MM.1S (cell line): ENCODE measurements at regions not wholly inside any gene's neighbourhood (a gene's known extent, or its start where the extent isn't known, plus 50 kb on each side); places are given as distances from the start of the nearest gene placed in this dataset.

Source experiments
- EZH2 ChIP-seq: fragments of 300-600 bp; sonication (generic); optimal IDR thresholded peaks from 2 replicates; pipeline ENCODE3; 2017; ENCODE audit warnings: low read depth, mild to moderate bottlenecking, antibody characterized with exemption, low read length, mixed read lengths
- TF ChIP-seq, protein P1 (sequence below): fragments of 300-600 bp; sonication (generic); IDR thresholded peaks from 2 replicates; pipeline ENCODE4 v1.5.1; 2016; ENCODE audit warnings: antibody characterized with exemption, low read length, mixed read lengths

DNA sequence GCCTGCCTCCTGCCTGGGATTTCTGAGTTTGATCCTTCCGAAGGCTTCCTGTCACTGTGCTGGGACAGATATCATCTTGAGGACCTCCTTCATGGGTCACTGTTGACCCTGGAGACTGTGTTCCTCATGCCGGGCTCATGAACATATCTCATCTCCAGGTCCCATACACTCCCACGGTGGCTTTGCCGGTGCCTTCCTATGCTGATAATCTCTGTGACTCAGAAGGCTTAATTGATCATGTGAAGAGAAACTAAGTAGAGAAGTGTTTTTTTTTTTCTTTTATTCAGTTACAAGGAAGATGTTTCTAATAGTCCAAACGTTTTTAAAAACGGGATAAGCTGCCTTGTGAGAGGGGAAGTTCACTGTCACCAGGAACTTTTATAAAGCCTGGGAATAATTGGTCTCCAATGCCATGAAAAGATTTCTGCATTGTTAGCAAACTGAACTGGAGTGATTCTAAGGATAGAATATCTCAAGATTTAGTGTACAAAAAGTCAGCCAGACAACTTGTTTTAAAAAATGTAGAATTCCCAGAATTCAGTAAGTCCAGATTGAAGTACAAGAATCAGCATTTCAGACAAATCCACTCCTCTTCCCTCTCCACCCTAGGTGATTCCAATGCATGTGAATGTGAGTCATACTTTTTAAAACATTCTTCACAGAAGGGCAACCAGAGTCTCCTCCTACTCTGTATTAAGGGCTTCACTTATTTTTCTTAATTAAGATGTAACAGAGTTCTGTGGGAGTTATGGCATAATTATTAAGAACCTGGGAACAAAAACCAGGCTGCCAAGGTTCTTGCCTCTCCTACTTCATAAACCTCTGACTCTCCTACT, 139.8 kb upstream of the LGR5 start:
- no peak for TF ChIP-seq EZH2
- TF ChIP-seq, protein P1, sequence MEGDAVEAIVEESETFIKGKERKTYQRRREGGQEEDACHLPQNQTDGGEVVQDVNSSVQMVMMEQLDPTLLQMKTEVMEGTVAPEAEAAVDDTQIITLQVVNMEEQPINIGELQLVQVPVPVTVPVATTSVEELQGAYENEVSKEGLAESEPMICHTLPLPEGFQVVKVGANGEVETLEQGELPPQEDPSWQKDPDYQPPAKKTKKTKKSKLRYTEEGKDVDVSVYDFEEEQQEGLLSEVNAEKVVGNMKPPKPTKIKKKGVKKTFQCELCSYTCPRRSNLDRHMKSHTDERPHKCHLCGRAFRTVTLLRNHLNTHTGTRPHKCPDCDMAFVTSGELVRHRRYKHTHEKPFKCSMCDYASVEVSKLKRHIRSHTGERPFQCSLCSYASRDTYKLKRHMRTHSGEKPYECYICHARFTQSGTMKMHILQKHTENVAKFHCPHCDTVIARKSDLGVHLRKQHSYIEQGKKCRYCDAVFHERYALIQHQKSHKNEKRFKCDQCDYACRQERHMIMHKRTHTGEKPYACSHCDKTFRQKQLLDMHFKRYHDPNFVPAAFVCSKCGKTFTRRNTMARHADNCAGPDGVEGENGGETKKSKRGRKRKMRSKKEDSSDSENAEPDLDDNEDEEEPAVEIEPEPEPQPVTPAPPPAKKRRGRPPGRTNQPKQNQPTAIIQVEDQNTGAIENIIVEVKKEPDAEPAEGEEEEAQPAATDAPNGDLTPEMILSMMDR: no peak
